ENCODE measurements at regions not wholly inside any gene's neighbourhood (a gene's known extent, or its start where the extent isn't known, plus 50 kb on each side); places are given as distances from the start of the nearest gene placed in this dataset.

DNA sequence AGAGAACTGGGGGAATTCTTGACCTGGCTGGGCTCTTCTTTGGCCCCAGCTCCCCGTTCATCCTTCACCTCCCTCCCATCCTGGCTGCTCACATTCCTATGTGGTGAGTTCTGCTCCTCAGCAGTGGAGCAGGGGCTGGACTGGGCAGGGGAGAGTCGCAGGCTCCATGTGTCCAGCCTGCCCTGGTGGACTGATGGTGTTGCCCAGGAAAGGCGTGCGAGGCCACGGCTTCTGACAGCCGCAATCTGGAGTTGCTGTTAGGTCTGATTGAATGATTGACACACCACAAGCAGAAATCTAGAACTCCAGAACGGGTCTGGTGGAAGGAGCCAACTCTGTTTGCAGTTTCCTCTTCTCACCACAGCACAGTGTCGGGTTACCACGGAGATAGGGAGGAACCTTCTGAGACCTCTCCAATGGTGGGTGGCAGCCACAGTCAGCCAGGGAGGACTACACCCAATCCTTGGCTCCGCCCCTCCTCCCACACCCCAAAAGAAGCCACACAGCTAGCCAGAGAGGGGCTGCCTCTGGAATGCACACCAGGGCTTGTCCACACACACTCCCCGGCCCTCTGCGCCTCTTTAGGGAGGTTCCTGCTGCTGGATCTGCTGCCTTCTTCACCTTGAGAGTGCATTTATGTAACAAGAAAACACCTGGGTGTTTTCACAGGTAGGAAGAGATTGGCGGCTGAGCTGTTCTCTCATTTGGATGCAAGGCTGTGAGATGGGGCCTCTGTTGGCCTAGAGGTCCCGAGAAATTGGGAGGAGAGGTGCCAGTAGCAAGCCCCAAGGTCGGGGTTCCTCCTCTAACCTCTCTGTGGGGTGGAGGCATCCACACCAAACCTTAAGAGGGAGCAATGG lies 56.4 kb upstream of the CD44 start:
- TF ChIP-seq, protein P1, sequence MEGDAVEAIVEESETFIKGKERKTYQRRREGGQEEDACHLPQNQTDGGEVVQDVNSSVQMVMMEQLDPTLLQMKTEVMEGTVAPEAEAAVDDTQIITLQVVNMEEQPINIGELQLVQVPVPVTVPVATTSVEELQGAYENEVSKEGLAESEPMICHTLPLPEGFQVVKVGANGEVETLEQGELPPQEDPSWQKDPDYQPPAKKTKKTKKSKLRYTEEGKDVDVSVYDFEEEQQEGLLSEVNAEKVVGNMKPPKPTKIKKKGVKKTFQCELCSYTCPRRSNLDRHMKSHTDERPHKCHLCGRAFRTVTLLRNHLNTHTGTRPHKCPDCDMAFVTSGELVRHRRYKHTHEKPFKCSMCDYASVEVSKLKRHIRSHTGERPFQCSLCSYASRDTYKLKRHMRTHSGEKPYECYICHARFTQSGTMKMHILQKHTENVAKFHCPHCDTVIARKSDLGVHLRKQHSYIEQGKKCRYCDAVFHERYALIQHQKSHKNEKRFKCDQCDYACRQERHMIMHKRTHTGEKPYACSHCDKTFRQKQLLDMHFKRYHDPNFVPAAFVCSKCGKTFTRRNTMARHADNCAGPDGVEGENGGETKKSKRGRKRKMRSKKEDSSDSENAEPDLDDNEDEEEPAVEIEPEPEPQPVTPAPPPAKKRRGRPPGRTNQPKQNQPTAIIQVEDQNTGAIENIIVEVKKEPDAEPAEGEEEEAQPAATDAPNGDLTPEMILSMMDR (IDR thresholded peaks at IDR 0.05) = no peak
- no peak for TF ChIP-seq POLR2A (IDR thresholded peaks at IDR 0.05)
- Histone ChIP-seq H3K4me3 (peak overlapping the region in 1 of 4 donors; percentile 6), H3K4me1 (peaks cover 0 to 33% (median 21%) of the 10 kb centered on the region in 4 donors), H3K27me3 (no peaks in the 10 kb centered on the region), H3K27ac (peak overlapping the region; percentile 55 to 81 (median 75)), H3K9me3 (no peaks in the 10 kb centered on the region), H3K36me3 (no peaks in the 10 kb centered on the region)
- peak; percentile 55 to 91 (median 86) for DNase-seq

DNA sequence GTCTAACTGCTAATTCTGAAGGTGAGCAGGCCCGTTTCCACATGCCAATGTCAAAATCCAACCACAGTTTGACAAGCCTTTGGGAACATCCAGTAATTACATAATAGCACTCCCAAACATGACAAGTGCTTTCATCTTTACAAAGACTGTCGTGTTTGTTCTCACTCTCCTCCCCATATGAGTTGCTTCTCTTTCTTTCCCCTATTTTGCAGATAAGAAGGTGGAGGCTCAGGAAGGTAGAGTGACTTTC lies 55.9 kb upstream of the CD44 start:
- Histone ChIP-seq H3K4me1 (peaks cover 0 to 38% (median 20%) of the 10 kb centered on the region in 4 donors), H3K36me3 (no peaks in the 10 kb centered on the region), H3K27me3 (no peaks in the 10 kb centered on the region), H3K27ac (peak overlapping the region; percentile 55 to 81 (median 75)), H3K9me3 (no peaks in the 10 kb centered on the region), H3K4me3 (no peak overlapping the region)
- no peak for DNase-seq
- TF ChIP-seq POLR2A (IDR thresholded peaks at IDR 0.05) = no peak
- TF ChIP-seq, protein P1 (IDR thresholded peaks at IDR 0.05) = no peak

DNA sequence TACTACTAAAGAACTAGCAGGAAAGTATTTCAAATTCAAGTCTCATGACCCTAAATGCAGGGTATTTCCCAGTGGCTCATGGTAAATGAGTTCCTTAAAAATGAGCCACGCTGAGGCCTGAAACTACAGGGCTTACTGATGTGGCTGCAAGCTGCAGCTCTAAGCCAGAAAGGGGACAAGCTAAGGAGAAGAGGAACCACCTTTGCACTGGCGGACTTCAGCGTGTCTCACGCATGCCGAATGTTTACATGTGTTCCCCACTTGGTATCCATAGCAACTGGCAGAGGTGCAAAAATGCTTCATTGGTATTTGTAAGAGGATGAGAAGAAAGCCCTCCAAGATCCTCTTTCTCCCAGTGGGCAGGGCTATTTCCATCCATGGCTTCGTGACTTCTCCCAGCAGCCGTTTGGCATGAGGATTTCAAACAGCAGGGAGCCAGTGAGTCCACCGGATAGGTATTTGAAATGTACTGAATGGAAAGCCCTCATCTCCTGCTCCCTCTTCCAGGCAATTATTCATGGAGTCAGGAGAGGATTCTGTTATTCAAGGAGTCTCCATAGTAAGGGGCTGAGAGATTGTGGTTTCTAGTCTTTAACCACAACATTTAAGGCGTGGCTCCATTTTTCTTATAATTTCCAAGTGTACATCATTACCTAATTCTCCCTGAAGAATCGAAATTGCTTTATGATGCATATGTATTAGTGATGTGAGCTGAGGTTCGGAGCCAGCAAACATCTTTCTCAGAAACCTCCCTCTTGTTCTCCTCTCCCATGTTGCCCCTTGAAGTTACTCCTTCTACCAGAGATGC lies 55.3 kb upstream of the CD44 start:
- Histone ChIP-seq H3K4me3 (no peak overlapping the region), H3K4me1 (peaks cover 0 to 38% (median 20%) of the 10 kb centered on the region in 4 donors), H3K36me3 (no peaks in the 10 kb centered on the region), H3K9me3 (no peaks in the 10 kb centered on the region), H3K27ac (peak overlapping the region; percentile 55 to 81 (median 75)), H3K27me3 (no peaks in the 10 kb centered on the region)
- peak in 2 of 3 donors; percentile 74 to 83 for DNase-seq
- TF ChIP-seq, protein P1 (IDR thresholded peaks at IDR 0.05) = no peak
- no peak for TF ChIP-seq POLR2A (IDR thresholded peaks at IDR 0.05)

DNA sequence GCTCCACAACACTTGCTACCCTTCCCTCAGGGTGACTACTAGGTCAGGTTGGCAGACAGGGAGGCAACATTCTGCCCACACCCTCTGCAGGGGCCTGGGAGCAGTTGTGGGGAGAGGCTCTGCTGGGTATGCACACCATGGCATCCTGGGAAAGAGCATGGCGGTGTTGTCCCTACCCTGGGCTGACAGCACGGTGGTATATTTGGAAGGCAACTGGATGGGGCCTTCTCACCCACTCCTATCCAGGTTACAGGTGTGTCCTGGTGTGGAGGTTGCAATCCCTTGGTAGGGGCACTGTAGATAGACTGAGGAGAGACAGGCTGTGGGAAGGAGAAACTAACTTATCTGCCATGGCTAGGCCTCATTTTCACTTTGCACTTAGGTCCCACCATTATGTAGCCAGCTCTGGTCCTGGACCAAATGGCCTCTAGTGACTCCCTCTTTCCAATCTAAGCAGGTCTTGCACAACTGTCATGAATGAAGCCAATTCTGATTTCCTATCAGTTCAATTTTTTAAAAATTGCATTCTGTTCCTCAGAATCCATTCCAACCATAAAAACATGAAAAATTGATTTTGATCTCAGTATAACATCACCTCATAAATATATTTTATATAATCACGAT lies 54.0 kb upstream of the CD44 start:
- Histone ChIP-seq H3K27ac (peak overlapping the region in 1 of 4 donors; percentile 81), H3K4me3 (no peak overlapping the region), H3K36me3 (no peaks in the 10 kb centered on the region), H3K9me3 (no peaks in the 10 kb centered on the region), H3K27me3 (no peaks in the 10 kb centered on the region), H3K4me1 (peaks cover 0 to 43% (median 20%) of the 10 kb centered on the region in 4 donors)
- TF ChIP-seq, protein P1 (IDR thresholded peaks at IDR 0.05) = no peak
- TF ChIP-seq POLR2A (IDR thresholded peaks at IDR 0.05) = no peak
- DNase-seq = no peak

DNA sequence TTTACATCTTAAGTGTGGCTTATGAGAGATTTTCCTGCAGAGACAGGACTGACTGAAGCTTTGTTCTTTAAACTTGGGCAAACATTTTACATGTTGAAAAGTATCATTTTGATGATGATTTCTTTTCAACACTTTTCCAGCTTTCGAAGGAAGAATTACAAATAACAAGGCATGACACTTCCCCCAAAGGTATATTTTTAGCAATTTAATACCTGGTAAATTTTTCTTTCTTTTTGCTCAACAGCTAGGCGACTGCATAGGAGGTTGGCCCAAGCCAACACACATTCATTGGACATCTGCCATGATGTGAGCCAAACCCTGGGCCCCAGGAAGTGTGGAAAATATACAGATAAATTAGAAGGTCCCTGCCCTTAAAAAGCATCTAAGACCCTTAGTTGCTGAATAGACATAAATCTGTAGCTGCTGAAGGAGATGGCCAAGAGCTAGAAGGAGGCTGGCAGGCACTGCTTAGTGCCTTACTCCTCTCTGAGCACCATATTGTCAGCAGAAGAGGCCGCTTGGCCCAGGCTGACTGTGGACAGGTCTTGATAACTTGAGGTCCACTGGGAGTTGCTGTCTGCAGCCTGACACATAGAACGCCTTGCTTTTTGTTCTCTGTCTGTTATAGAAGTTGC lies 53.3 kb upstream of the CD44 start:
- Histone ChIP-seq H3K4me1 (peaks cover 0 to 43% (median 20%) of the 10 kb centered on the region in 4 donors), H3K27ac (no peak overlapping the region)
- no peak for TF ChIP-seq POLR2A (IDR thresholded peaks at IDR 0.05)
- TF ChIP-seq, protein P1 (IDR thresholded peaks at IDR 0.05) = no peak

More for the DNA sequence above, 53.3 kb upstream of the CD44 start:
- Histone ChIP-seq H3K4me3 (no peak overlapping the region), H3K27me3 (no peaks in the 10 kb centered on the region), H3K9me3 (no peaks in the 10 kb centered on the region), H3K36me3 (no peaks in the 10 kb centered on the region)
- no peak for DNase-seq

Measured in Peyer's patch (tissue), 4 donors.